HepG2 (cell line): ENCODE measurements at regions not wholly inside any gene's neighbourhood (a gene's known extent, or its start where the extent isn't known, plus 50 kb on each side); places are given as distances from the start of the nearest gene placed in this dataset.

Source experiments
- ATAC-seq: fragments of 200-7000 bp; cut with Tn5 transposase; 3 replicates; pipeline ENCODE4 v1.9.1; 2020; ENCODE audit warnings: mild to moderate bottlenecking, moderate library complexity
- BruUV-seq: library from RNA; stranded (reverse); fragments of 400-500 nt; replicated peaks from 2 replicates; lab custom pipeline; 2021; lab: Mats Ljungman, UMichigan
- CTCF ChIA-PET: fragments of 300-600 bp; formaldehyde crosslinking; extraction: SDS; loops from one replicate; lab custom pipeline; 2021; ENCODE audit warnings: low total read pairs, inconsistent platforms, low intra/inter-chr PET ratio; lab: Yijun Ruan, JAX
- POLR2A ChIA-PET: fragments of 350-600 bp; sonication (Branson Sonifier 250); formaldehyde crosslinking; loops from one replicate; lab custom pipeline; 2020; ENCODE audit warnings: antibody characterized with exemption, inconsistent platforms; lab: Yijun Ruan, JAX
- DNase-seq: peaks from one replicate; pipeline ENCODE4 v3.0.0-alpha.2; 2015; ENCODE audit warnings: low spot score
- FAIRE-seq: peaks from 3 replicates; lab custom pipeline; 2011; peaks lifted over from hg19 to GRCh38; lab: Jason Lieb, UNC
- H2AFZ ChIP-seq: one replicate; pipeline ENCODE4 v1.6.1; 2011; ENCODE audit warnings: low read length, inconsistent platforms
- H3K27ac ChIP-seq: fragments of 300-600 bp; 3 replicates; pipeline ENCODE4 v1.8.0; 2011; ENCODE audit warnings: mixed run types, mild to moderate bottlenecking, mixed read lengths, low read length, inconsistent platforms; ENCODE audit not compliant: insufficient read depth; ENCODE audit errors: extremely low read length
- H3K27me3 ChIP-seq, 2 experiments: fragments of 200-600 bp in 1 of 2; 2 replicates in 1 of 2; 3 replicates in 1 of 2; pipeline versions ENCODE4 v1.6.0 to v1.8.0; 2011; ENCODE audit warnings: low read length in 2 of 2, mild to moderate bottlenecking in 2 of 2, moderate library complexity in 2 of 2, inconsistent platforms in 1 of 2; ENCODE audit not compliant: insufficient read depth in 2 of 2, control insufficient read depth in 1 of 2
- H3K36me3 ChIP-seq, 2 experiments: fragments of 200-600 bp in 1 of 2; replicated peaks in 1 of 2; 2 replicates in 1 of 2; 3 replicates in 1 of 2; pipeline versions ENCODE4 v1.5.1 to v1.8.0; 2011; ENCODE audit warnings: low read length in 2 of 2, inconsistent platforms in 1 of 2; ENCODE audit not compliant: insufficient read depth in 2 of 2, control insufficient read depth in 1 of 2
- H3K4me1 ChIP-seq: 2 replicates; pipeline ENCODE4 v1.5.1; 2012; ENCODE audit warnings: low read length, inconsistent platforms; ENCODE audit not compliant: insufficient read depth
- H3K4me2 ChIP-seq: 2 replicates; pipeline ENCODE4 v1.6.0; 2011; ENCODE audit warnings: low read depth, low read length, inconsistent platforms
- H3K4me3 ChIP-seq, 3 experiments: fragments of 200-600 bp in 1 of 3; sonication (generic), shearing (Covaris generic) in 1 of 3; replicated peaks in 1 of 3; 2 replicates each; pipeline ENCODE4 v1.5.1; 2011 to 2016; ENCODE audit warnings: low read length in 3 of 3, inconsistent platforms in 2 of 3, low read depth in 2 of 3, mild to moderate bottlenecking in 2 of 3, control low read depth in 1 of 3, mixed read lengths in 1 of 3; ENCODE audit not compliant: insufficient read depth in 1 of 3
- H3K79me2 ChIP-seq: one replicate; pipeline ENCODE4 v1.6.1; 2011; ENCODE audit warnings: low read length, inconsistent platforms; ENCODE audit not compliant: insufficient read depth
- H3K9ac ChIP-seq: 2 replicates; pipeline ENCODE4 v1.6.0; 2011; ENCODE audit warnings: mild to moderate bottlenecking, low read depth, low read length, inconsistent platforms; ENCODE audit not compliant: insufficient read depth
- H3K9me3 ChIP-seq: 2 replicates; pipeline ENCODE4 v1.5.1; 2012; ENCODE audit warnings: mild to moderate bottlenecking, low read length
- H4K20me1 ChIP-seq: 2 replicates; pipeline ENCODE4 v1.6.0; 2011; ENCODE audit warnings: inconsistent platforms, mild to moderate bottlenecking, low read length, moderate library complexity; ENCODE audit not compliant: insufficient read depth
- CREM ChIP-seq, 2 experiments: sonication (generic) in 1 of 2; formaldehyde crosslinking in 1 of 2; IDR thresholded peaks; 2 replicates each; pipeline versions ENCODE4 v1.4.0 to v1.6.1; 2016 to 2020; ENCODE audit warnings: antibody characterized with exemption in 1 of 2, mild to moderate bottlenecking in 1 of 2, missing genetic modification reagents in 1 of 2
- FUBP1 ChIP-seq: sonication (generic); formaldehyde crosslinking; IDR thresholded peaks from 2 replicates; pipeline ENCODE4 v1.5.1; 2020; ENCODE audit warnings: missing genetic modification reagents, mild to moderate bottlenecking, borderline replicate concordance
- HMG20A ChIP-seq: IDR thresholded peaks from 2 replicates; pipeline ENCODE4 v1.6.1; 2016; ENCODE audit warnings: borderline replicate concordance
- KDM5A ChIP-seq: fragments of 200-600 bp; sonication (generic); IDR thresholded peaks from 2 replicates; pipeline ENCODE4 v1.7.0; 2018; ENCODE audit warnings: antibody characterized with exemption, mild to moderate bottlenecking, low read length, borderline replicate concordance
- NFAT5 ChIP-seq: sonication (generic); formaldehyde crosslinking; IDR thresholded peaks from 2 replicates; pipeline ENCODE4 v1.4.0; 2020; ENCODE audit warnings: missing genetic modification reagents
- NFE2L2 ChIP-seq: fragments of 150-350 bp; IDR thresholded peaks from 2 replicates; pipeline ENCODE4 v1.6.1; 2014; ENCODE audit warnings: low read length
- NR2F1 ChIP-seq, 2 experiments: fragments of 450-650 bp in 1 of 2; formaldehyde crosslinking in 1 of 2; IDR thresholded peaks; 2 replicates each; pipeline versions ENCODE4 v1.5.0 to v1.6.1; 2016 to 2020; ENCODE audit warnings: mild to moderate bottlenecking in 1 of 2, missing compliant biosample characterization in 1 of 2, missing genetic modification reagents in 1 of 2, moderate library complexity in 1 of 2
- SOX6 ChIP-seq, 2 experiments: fragments of 450-650 bp in 1 of 2; sonication (generic) in 1 of 2; formaldehyde crosslinking in 1 of 2; IDR thresholded peaks; 2 replicates each; pipeline versions ENCODE4 v1.4.0 to v1.6.1; 2017 to 2020; ENCODE audit warnings: antibody characterized with exemption in 1 of 2, mild to moderate bottlenecking in 1 of 2, missing genetic modification reagents in 1 of 2
- ZNF780A ChIP-seq: sonication (generic); formaldehyde crosslinking; IDR thresholded peaks from 2 replicates; pipeline ENCODE4 v1.8.0; 2022; ENCODE audit warnings: mild to moderate bottlenecking, missing genetic modification reagents, moderate library complexity
- WGBS: methylation state at CpG from one replicate; pipeline ENCODE4 v1.1.6; 2017; ENCODE audit warnings: low lambda C conversion rate; 5-methylcytosine and 5-hydroxymethylcytosine counted together
- in situ Hi-C: cut with HindIII; loops from 2 replicates; pipeline ENCODE4 v1.10.0; 2017; ENCODE audit warnings: low pct_unique_long_range_greater_than_20kb; ENCODE audit not compliant: extremely low pct_ligation_motif_present
- intact Hi-C: fragments of 100-400 bp; cut with micrococcal nuclease; formaldehyde crosslinking; loops from one replicate; pipeline ENCODE4 v1.10.0; 2022; ENCODE audit not compliant: unreplicated experiment
- TF ChIP-seq, protein P1 (sequence below): sonication (generic); formaldehyde crosslinking; IDR thresholded peaks from 2 replicates; pipeline ENCODE4 v1.8.1; 2023; ENCODE audit warnings: mild to moderate bottlenecking, missing genetic modification reagents
- TF ChIP-seq, protein P2 (sequence below): sonication (generic); formaldehyde crosslinking; IDR thresholded peaks from 2 replicates; pipeline ENCODE4 v1.5.0; 2020; ENCODE audit warnings: mild to moderate bottlenecking, missing genetic modification reagents

DNA sequence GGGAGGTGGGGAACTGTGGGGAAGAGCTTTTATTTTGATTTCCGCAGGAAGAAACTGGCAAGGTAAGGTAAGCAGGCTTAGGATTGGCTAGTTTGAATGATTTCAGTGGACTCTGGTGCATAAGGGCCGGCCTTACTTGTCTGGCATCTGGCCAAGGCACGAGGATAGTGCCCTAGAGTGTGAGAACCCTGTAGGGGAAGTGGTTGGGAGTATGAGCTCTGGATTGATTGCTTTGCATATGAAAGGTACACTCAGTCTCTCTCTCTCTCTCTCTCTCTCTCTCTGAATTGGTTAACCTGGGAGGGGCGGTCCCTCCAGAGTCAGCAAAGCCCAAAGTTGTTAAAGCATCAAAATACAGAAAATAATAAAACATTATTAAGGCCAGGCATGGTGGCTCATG, 463.0 kb downstream of the SIPA1L2 start (continued):
- TF ChIP-seq FUBP1 = no peak
- TF ChIP-seq, protein P1, sequence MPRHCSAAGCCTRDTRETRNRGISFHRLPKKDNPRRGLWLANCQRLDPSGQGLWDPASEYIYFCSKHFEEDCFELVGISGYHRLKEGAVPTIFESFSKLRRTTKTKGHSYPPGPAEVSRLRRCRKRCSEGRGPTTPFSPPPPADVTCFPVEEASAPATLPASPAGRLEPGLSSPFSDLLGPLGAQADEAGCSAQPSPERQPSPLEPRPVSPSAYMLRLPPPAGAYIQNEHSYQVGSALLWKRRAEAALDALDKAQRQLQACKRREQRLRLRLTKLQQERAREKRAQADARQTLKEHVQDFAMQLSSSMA (CRISPR knock-in tag) = no peak

DNA sequence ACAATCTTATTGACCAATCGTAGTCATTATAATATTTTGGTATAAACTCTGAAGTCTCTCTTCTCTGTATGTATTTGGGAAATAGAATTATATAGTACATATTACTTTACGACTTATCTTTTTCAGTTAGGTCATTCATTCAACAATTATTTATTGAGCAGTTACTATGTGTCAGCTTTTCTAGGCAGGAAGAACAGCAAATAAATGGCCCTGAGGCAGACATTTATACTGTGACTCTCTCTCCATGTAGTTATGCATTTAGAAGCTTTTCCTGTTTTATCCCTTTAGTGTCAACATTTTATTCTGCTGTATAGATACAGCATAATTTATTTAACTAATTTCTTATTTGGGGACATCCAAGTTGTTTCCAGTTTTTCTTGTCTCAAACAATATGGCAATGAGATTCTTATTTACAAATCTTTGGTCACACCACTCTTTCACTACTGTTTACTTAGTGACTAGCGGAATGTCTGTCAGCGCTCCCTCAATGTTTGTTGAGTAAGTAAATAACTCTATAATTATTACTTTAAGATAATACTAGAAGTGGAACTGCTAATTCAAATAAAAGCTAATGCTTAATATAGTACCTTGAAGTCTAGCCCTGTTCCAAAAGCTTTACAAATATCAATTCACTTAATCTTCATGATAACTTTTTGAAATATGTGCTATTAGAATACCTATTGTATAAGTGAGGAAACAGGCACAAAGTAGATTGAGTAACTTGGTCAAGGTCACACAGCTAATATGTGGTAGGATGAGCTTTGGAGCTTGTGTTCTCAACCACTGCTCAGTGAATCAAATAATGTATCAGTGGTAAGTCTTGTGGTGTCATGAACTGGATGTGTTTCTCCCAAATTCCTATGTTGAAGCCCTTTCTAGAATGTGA, 465.6 kb downstream of the SIPA1L2 start:
- ChIA-PET CTCF (no interaction called here), POLR2A (no interaction called here)
- DNase-seq = peak; percentile 74
- Histone ChIP-seq H3K36me3 (no peaks in the 10 kb centered on the region), H3K4me1 (peaks cover 15% of the 10 kb centered on the region), H3K79me2 (no peaks in the 10 kb centered on the region), H3K4me2 (no peak overlapping the region), H4K20me1 (no peaks in the 10 kb centered on the region), H3K4me3 (no peak overlapping the region), H3K27ac (no peak overlapping the region), H2AFZ (no peak overlapping the region), H3K9me3 (no peaks in the 10 kb centered on the region), H3K9ac (no peak overlapping the region), H3K27me3 (peaks cover 0 to 7% of the 10 kb centered on the region in 2 experiments; a peak in 3 of 5 replicates)
- WGBS = 31% methylated on average over 4 of the region's 4 CpGs
- ATAC-seq = peak; percentile 93
- no TSS peak for BruUV-seq
- peak; percentile 32 for FAIRE-seq
- intact Hi-C loops = no loop called here
- in situ Hi-C loops = no loop called here
- peak in 1 of 2 experiments; percentile 20; a peak in 1 of 4 replicates for TF ChIP-seq NR2F1 (CRISPR knock-in tag; IDR thresholded peaks at IDR 0.05)
- TF ChIP-seq, protein P2, sequence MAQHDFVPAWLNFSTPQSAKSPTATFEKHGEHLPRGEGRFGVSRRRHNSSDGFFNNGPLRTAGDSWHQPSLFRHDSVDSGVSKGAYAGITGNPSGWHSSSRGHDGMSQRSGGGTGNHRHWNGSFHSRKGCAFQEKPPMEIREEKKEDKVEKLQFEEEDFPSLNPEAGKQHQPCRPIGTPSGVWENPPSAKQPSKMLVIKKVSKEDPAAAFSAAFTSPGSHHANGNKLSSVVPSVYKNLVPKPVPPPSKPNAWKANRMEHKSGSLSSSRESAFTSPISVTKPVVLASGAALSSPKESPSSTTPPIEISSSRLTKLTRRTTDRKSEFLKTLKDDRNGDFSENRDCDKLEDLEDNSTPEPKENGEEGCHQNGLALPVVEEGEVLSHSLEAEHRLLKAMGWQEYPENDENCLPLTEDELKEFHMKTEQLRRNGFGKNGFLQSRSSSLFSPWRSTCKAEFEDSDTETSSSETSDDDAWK (CRISPR knock-in tag) = no peak
- 0 out of 2 replicates have a peak, but pooled peaks have one; percentile 28 for TF ChIP-seq CREM (IDR thresholded peaks at IDR 0.05)
- no peak for TF ChIP-seq CREM (CRISPR knock-in tag; IDR thresholded peaks at IDR 0.05)
- peak; percentile 65; the same call in 1 of the 2 replicates for TF ChIP-seq HMG20A
- no peak for TF ChIP-seq ZNF780A (CRISPR knock-in tag)
- TF ChIP-seq SOX6 (IDR thresholded peaks at IDR 0.05) = no peak
- TF ChIP-seq SOX6 (CRISPR knock-in tag; IDR thresholded peaks at IDR 0.05) = peak; percentile 75
- peak; percentile 13; the same call in 1 of the 2 replicates for TF ChIP-seq NFE2L2
- no peak for TF ChIP-seq NFAT5 (CRISPR knock-in tag)
- no peak for TF ChIP-seq KDM5A
